CD4-positive, alpha-beta memory T cell (primary cell): ENCODE measurements at regions not wholly inside any gene's neighbourhood (a gene's known extent, or its start where the extent isn't known, plus 50 kb on each side); places are given as distances from the start of the nearest gene placed in this dataset.
"Not testable (repeated sequence)": the region's sequence is repeated elsewhere in the genome, so short reads cannot be mapped to it uniquely, and the experiment has no call there.

Experiments
- CTCF ChIA-PET: fragments of 350-600 bp; sonication (Branson Sonifier 250); formaldehyde crosslinking; loops from one replicate; lab custom pipeline; 2021; ENCODE audit warnings: inconsistent platforms; ENCODE audit not compliant: partially characterized antibody; lab: Charles Lee
- POLR2A ChIA-PET: fragments of 350-600 bp; sonication (Branson Sonifier 250); formaldehyde crosslinking; loops from one replicate; lab custom pipeline; 2021; ENCODE audit not compliant: partially characterized antibody; lab: Charles Lee
- DNase-seq, 5 donors: peaks; one replicate each; pipeline versions ENCODE4 v3.0.0 to v3.0.0-alpha.2; 2020 to 2022; ENCODE audit warnings: mixed read lengths in 1 of 5
- H3K27ac ChIP-seq: one replicate; pipeline ENCODE4 v1.7.0; 2013; ENCODE audit warnings: low read depth, low read length
- H3K27me3 ChIP-seq: 2 replicates; pipeline ENCODE4 v1.7.0; 2013; ENCODE audit warnings: mild to moderate bottlenecking, low read length, moderate library complexity; ENCODE audit not compliant: insufficient read depth
- H3K36me3 ChIP-seq: 2 replicates; pipeline ENCODE4 v1.7.0; 2013; ENCODE audit warnings: mild to moderate bottlenecking, low read length, moderate library complexity; ENCODE audit not compliant: insufficient read depth
- H3K4me1 ChIP-seq: 2 replicates; pipeline ENCODE4 v1.7.0; 2013; ENCODE audit warnings: mild to moderate bottlenecking, low read length, moderate library complexity; ENCODE audit not compliant: insufficient read depth
- H3K4me3 ChIP-seq, 2 donors: one replicate each; pipeline ENCODE4 v1.7.0; 2013; ENCODE audit warnings: low read length in 2 of 2, mild to moderate bottlenecking in 1 of 2
- H3K9me3 ChIP-seq, 2 donors: one replicate each; pipeline ENCODE4 v1.7.0; 2013; ENCODE audit warnings: low read length in 2 of 2, control low read depth in 1 of 2; ENCODE audit not compliant: control insufficient read depth in 1 of 2
- H3K27ac Mint-ChIP-seq, 7 donors: one replicate each; pipeline ENCODE4 v1.8.0; 2020 to 2021; ENCODE audit warnings: mixed read lengths in 7 of 7, mild to moderate bottlenecking in 6 of 7, inconsistent platforms in 3 of 7, moderate library complexity in 3 of 7
- H3K27me3 Mint-ChIP-seq, 2 donors: one replicate each; pipeline ENCODE4 v1.8.0; 2020 to 2021; ENCODE audit warnings: mixed read lengths in 2 of 2
- H3K36me3 Mint-ChIP-seq, 2 donors: one replicate each; pipeline ENCODE4 v1.8.0; 2020 to 2021; ENCODE audit warnings: mixed read lengths in 2 of 2, inconsistent platforms in 1 of 2, mild to moderate bottlenecking in 1 of 2
- H3K4me1 Mint-ChIP-seq, 4 donors: one replicate each; pipeline ENCODE4 v1.8.0; 2020 to 2021; ENCODE audit warnings: mixed read lengths in 4 of 4, mild to moderate bottlenecking in 1 of 4
- H3K4me3 Mint-ChIP-seq, 8 donors: one replicate each; pipeline ENCODE4 v1.8.0; 2020 to 2021; ENCODE audit warnings: mixed read lengths in 8 of 8, mild to moderate bottlenecking in 7 of 8, moderate library complexity in 6 of 8, inconsistent platforms in 3 of 8
- H3K9me3 Mint-ChIP-seq, 8 donors: one replicate each; pipeline ENCODE4 v1.8.0; 2020 to 2021; ENCODE audit warnings: mixed read lengths in 8 of 8, mild to moderate bottlenecking in 5 of 8, inconsistent platforms in 3 of 8, moderate library complexity in 1 of 8
- intact Hi-C: fragments of 100-400 bp; cut with micrococcal nuclease; formaldehyde crosslinking; loops from one replicate; pipeline ENCODE4 v1.15.1; 2023

DNA sequence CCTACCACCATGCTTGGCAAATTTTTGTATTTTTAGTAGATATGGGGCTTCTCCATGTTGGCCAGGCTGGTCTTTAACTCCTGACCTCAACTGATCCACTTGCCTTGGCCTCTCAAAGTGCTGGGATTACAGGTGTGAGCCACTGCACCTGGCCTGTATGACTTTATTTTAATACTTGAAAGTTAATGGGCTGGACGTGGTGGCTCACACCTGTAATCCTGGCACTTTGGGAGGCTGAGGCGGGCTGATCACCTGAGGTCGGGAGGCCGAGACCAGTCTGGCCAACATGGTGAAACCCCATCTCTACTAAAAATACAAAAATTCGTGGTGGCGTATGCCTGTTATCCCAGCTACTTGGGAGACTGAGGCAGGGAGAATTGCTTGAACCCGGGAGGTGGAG, 105.9 kb upstream of the TPTE start:
- H3K27ac ChIP-seq, H3K36me3 ChIP-seq, H3K27ac Mint-ChIP-seq, POLR2A ChIA-PET, H3K9me3 Mint-ChIP-seq, H3K4me1 ChIP-seq, H3K36me3 Mint-ChIP-seq, H3K4me1 Mint-ChIP-seq, H3K27me3 ChIP-seq, intact Hi-C loops, H3K27me3 Mint-ChIP-seq, CTCF ChIA-PET, H3K4me3 ChIP-seq, H3K4me3 Mint-ChIP-seq: not testable (repeated sequence)
- peak in 1 of 5 donors; percentile 34 for DNase-seq
- H3K9me3 ChIP-seq, result peaks cover 0 to 16% of the 10 kb centered on the region in 2 donors

DNA sequence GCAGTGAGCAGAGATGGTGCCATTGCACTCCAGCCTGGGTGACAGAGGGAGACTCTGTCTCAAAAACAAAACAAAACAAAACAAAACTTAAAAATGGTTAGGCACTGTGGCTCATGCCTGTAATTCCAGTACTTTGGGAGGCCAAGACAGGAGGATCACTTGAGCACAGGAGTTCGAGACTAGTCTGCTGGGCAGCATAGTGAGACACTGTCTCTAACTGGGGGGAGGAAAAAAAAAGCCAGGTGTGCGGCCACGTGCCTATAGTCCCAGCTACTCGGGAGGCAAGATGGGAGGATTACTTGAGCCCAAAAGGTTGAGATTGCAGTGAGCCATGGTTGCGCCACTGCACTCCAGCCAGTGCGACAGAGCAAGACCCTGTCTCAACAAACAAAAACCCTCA, 105.5 kb upstream of the TPTE start:
- H3K27ac Mint-ChIP-seq, H3K27me3 ChIP-seq, H3K9me3 Mint-ChIP-seq, H3K36me3 ChIP-seq, H3K27ac ChIP-seq, H3K4me1 Mint-ChIP-seq, H3K4me3 ChIP-seq, intact Hi-C loops, POLR2A ChIA-PET, H3K36me3 Mint-ChIP-seq, H3K4me3 Mint-ChIP-seq, H3K4me1 ChIP-seq, H3K27me3 Mint-ChIP-seq, CTCF ChIA-PET: not testable (repeated sequence)
- H3K9me3 ChIP-seq, result peaks cover 0 to 15% of the 10 kb centered on the region in 2 donors
- peak in 1 of 5 donors; percentile 44 for DNase-seq

DNA sequence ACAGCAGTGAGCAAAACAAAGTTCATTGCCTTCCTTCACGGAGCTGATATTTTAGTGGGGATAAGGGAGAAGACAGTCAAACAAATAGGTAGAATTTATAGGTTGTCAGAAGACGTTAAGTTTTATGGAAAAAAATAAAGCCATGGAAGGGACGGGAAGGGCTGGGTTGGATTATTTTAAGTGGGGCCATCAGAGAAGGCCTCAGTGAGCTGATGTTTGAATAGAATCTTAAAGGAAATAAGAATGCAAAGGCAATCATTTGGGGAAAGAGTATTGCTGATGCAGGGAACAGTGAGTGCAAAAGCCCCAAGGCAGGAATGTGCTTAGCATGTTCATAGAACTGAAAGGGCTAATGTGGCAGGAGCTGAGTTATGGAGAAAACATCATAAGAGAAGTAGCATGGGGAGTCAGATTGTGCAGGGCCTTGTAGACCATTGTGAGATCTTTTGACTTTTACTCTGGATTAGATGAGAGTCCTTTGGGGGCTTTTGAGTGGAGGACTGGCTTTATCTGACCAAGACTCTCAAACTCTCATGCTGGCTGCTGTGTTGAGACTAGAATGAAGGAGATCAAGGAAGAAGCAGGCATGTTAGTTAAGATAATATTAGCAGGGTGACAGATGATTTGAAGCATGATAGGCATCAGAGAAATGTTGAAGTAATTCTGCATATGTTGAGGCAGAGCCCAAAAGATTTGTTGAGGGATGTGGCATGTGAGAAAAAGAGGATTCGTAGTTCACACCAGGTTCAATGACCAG, 104.5 kb upstream of the TPTE start:
- H3K36me3 ChIP-seq, H3K27ac ChIP-seq, CTCF ChIA-PET, H3K27me3 ChIP-seq, H3K9me3 Mint-ChIP-seq, POLR2A ChIA-PET, DNase-seq, H3K4me1 Mint-ChIP-seq, H3K4me1 ChIP-seq, intact Hi-C loops, H3K4me3 Mint-ChIP-seq, H3K36me3 Mint-ChIP-seq, H3K27ac Mint-ChIP-seq, H3K27me3 Mint-ChIP-seq, H3K4me3 ChIP-seq: not testable (repeated sequence)
- H3K9me3 ChIP-seq, result peaks cover 0 to 15% of the 10 kb centered on the region in 2 donors

DNA sequence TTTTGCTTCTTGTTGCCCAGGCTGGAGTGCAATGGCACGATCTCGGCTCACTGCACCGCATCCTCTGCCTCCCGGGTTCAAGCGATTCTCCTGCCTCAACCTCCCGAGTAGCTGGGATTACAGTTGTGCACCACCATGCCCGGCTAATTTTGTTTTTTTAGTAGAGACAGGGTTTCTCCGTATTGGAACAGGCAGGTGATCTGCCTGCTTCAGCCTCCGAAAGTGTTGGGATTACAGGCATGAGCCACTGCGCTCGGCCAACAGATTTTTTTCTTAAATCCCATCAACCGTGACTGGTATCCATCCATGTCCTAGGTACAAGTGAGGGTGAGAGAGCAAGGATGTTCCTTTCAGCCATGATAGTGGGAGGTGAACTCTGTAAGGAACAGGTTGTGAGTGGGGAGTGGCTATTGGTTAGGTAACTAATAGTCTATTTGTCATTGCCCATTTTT, 103.8 kb upstream of the TPTE start:
- H3K36me3 ChIP-seq, H3K27me3 ChIP-seq, DNase-seq, H3K27ac Mint-ChIP-seq, H3K4me1 Mint-ChIP-seq, H3K27me3 Mint-ChIP-seq, intact Hi-C loops, H3K4me3 ChIP-seq, H3K36me3 Mint-ChIP-seq, CTCF ChIA-PET, H3K4me3 Mint-ChIP-seq, H3K4me1 ChIP-seq, POLR2A ChIA-PET, H3K9me3 Mint-ChIP-seq, H3K27ac ChIP-seq: not testable (repeated sequence)
- peaks cover 0 to 15% of the 10 kb centered on the region in 2 donors for H3K9me3 ChIP-seq

DNA sequence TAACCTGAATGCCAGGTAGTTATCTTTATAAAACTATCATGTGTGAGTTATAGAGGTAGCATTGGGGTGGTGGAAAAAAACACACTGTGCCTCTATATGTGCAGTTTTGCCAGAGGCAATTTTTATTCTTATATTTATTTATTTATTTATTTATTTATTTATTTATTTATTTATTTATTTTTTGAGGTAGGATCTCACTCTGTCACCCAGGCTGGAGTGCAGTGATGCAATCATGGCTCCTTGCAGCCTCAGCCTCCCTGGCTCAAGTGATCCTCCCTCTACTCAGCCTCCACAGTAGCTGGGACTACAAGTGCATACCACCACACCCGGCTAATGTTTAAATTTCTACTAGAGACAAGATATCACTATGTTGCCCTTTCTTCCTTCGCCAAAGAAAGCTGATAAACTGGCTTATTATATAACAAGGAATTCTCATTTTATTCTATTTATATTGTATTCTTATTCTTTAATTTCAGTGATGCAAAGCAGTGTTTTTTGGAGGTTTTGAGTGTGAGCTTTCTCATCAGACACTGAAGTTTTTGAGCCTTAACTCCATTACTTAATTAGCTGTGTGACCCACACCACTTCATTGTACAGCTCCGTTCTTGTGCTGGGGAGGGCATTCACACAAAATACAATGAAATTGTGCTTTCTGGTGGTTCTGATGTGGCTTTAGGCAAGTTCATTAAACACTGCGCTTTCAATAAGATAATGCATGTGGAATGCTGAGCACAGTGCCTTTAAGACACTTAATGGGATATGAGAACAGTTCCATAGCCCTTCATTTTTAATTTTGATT, 102.9 kb upstream of the TPTE start:
- H3K4me1 Mint-ChIP-seq, H3K27me3 ChIP-seq, H3K36me3 ChIP-seq, H3K4me3 Mint-ChIP-seq, H3K4me3 ChIP-seq, H3K27ac Mint-ChIP-seq, H3K4me1 ChIP-seq, intact Hi-C loops, H3K27me3 Mint-ChIP-seq, CTCF ChIA-PET, H3K9me3 Mint-ChIP-seq, H3K27ac ChIP-seq, H3K36me3 Mint-ChIP-seq, POLR2A ChIA-PET: not testable (repeated sequence)
- peak in 1 of 5 donors; percentile 35 for DNase-seq
- H3K9me3 ChIP-seq, result peaks cover 0 to 15% of the 10 kb centered on the region in 2 donors

DNA sequence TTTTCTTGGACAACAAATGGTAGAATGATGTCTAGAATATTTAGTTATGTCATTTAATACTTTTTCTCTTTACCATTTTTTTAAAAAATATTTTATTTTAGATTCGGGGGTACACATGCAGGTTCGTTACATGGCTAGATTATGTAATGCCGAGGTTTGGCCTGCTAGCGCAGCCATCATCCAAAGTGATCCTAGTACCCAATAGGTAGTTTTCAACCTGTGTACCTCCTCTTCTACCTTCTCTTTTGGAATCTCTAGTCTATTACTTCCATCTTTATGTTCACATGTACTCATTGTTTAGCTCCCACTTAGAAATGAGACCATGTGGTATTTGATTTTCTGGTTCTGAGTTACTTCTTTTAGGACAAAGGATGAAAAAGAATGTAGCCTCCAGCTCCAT, 100.2 kb upstream of the TPTE start:
- H3K9me3 ChIP-seq, result peaks cover 0 to 22% of the 10 kb centered on the region in 2 donors
- H3K4me1 ChIP-seq, H3K27me3 ChIP-seq, H3K36me3 ChIP-seq, DNase-seq, H3K4me1 Mint-ChIP-seq, H3K4me3 Mint-ChIP-seq, H3K36me3 Mint-ChIP-seq, H3K9me3 Mint-ChIP-seq, intact Hi-C loops, H3K27ac ChIP-seq, CTCF ChIA-PET, H3K27me3 Mint-ChIP-seq, H3K4me3 ChIP-seq, POLR2A ChIA-PET, H3K27ac Mint-ChIP-seq: not testable (repeated sequence)

DNA sequence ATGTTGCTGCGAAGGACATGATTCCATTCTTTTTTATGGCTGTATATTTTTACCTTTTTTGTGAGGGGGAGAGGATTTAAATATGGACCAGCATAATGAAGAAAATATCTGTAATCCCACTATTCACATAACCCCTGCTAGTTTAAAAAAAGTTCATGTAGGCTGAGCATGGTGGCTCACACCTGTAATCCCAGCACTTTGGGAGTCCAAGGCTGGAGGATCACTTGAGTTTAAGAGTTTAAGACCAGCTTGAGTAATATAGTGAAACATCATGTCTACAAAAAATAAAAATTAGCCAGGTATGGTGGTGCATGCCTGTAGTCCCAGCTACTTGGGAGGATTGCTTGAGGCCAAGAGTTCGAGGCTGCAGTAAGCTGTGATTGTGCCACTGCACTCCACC, 99.8 kb upstream of the TPTE start:
- H3K9me3 Mint-ChIP-seq, H3K36me3 ChIP-seq, H3K4me3 ChIP-seq, H3K27ac Mint-ChIP-seq, H3K27ac ChIP-seq, H3K4me3 Mint-ChIP-seq, H3K4me1 Mint-ChIP-seq, DNase-seq, H3K27me3 ChIP-seq, CTCF ChIA-PET, POLR2A ChIA-PET, H3K36me3 Mint-ChIP-seq, H3K4me1 ChIP-seq, intact Hi-C loops, H3K27me3 Mint-ChIP-seq: not testable (repeated sequence)
- H3K9me3 ChIP-seq, result peaks cover 0 to 18% of the 10 kb centered on the region in 2 donors
